Uterus (tissue), 2 donors: ENCODE measurements at regions not wholly inside any gene's neighbourhood (a gene's known extent, or its start where the extent isn't known, plus 50 kb on each side); places are given as distances from the start of the nearest gene placed in this dataset.

ENCODE experiments used
- POLR2A ChIP-seq, 2 donors: fragments of 450-650 bp; IDR thresholded peaks; one replicate each; pipeline ENCODE4 v1.6.1; 2016; ENCODE audit warnings: antibody characterized with exemption in 2 of 2, mild to moderate bottlenecking in 1 of 2, moderate library complexity in 1 of 2
- TF ChIP-seq, protein P1 (sequence below), 4 experiments: fragments of 200-600 bp in 2 of 4; fragments of 450-650 bp in 2 of 4; sonication (generic) in 2 of 4; IDR thresholded peaks; one replicate each; pipeline ENCODE4 v1.5.1; 2016 to 2019; ENCODE audit warnings: antibody characterized with exemption in 4 of 4, mild to moderate bottlenecking in 2 of 4, moderate library complexity in 1 of 4

- TF ChIP-seq, protein P1, sequence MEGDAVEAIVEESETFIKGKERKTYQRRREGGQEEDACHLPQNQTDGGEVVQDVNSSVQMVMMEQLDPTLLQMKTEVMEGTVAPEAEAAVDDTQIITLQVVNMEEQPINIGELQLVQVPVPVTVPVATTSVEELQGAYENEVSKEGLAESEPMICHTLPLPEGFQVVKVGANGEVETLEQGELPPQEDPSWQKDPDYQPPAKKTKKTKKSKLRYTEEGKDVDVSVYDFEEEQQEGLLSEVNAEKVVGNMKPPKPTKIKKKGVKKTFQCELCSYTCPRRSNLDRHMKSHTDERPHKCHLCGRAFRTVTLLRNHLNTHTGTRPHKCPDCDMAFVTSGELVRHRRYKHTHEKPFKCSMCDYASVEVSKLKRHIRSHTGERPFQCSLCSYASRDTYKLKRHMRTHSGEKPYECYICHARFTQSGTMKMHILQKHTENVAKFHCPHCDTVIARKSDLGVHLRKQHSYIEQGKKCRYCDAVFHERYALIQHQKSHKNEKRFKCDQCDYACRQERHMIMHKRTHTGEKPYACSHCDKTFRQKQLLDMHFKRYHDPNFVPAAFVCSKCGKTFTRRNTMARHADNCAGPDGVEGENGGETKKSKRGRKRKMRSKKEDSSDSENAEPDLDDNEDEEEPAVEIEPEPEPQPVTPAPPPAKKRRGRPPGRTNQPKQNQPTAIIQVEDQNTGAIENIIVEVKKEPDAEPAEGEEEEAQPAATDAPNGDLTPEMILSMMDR (IDR thresholded peaks at IDR 0.05) = no peak
- TF ChIP-seq POLR2A (IDR thresholded peaks at IDR 0.05) = no peak
These were observed 454.1 kb upstream of the AGTR1 start for GRCh38 chr3:148243609-148244008.
